Ishikawa (cell line): ENCODE measurements at regions not wholly inside any gene's neighbourhood (a gene's known extent, or its start where the extent isn't known, plus 50 kb on each side); places are given as distances from the start of the nearest gene placed in this dataset.

Experiments
- CEBPB ChIP-seq: IDR thresholded peaks from 2 replicates; pipeline ENCODE4 v1.6.1; 2012
- CREB1 ChIP-seq: IDR thresholded peaks from 2 replicates; pipeline ENCODE4 v1.6.1; 2012; ENCODE audit warnings: low read depth
- EGR1 ChIP-seq: IDR thresholded peaks from 2 replicates; pipeline ENCODE4 v1.6.1; 2012
- EP300 ChIP-seq: IDR thresholded peaks from 2 replicates; pipeline ENCODE4 v1.6.1; 2012; ENCODE audit warnings: borderline replicate concordance
- FOXM1 ChIP-seq: IDR thresholded peaks from 2 replicates; pipeline ENCODE4 v1.6.1; 2012; ENCODE audit warnings: low read depth, borderline replicate concordance
- NFIC ChIP-seq: IDR thresholded peaks from 2 replicates; pipeline ENCODE4 v1.6.1; 2012
- RAD21 ChIP-seq: IDR thresholded peaks from 2 replicates; pipeline ENCODE4 v1.6.1; 2012; ENCODE audit warnings: low read depth
- TAF1 ChIP-seq: IDR thresholded peaks from 2 replicates; pipeline ENCODE4 v1.6.1; 2012; ENCODE audit warnings: low read depth, mild to moderate bottlenecking
- TCF12 ChIP-seq: IDR thresholded peaks from 2 replicates; pipeline ENCODE4 v1.6.1; 2012; ENCODE audit warnings: low read depth
- TEAD4 ChIP-seq: IDR thresholded peaks from 2 replicates; pipeline ENCODE4 v1.6.1; 2012
- YY1 ChIP-seq: IDR thresholded peaks from 2 replicates; pipeline ENCODE4 v1.6.1; 2012; ENCODE audit warnings: low read depth
- ZBTB7A ChIP-seq: IDR thresholded peaks from 2 replicates; pipeline ENCODE4 v1.6.1; 2012; ENCODE audit warnings: low read depth
- TF ChIP-seq, protein P1 (sequence below): IDR thresholded peaks from 2 replicates; pipeline ENCODE4 v1.6.1; 2012
- TF ChIP-seq, protein P2 (sequence below): IDR thresholded peaks from 2 replicates; pipeline ENCODE4 v1.6.1; 2012
- TF ChIP-seq, protein P3 (sequence below): IDR thresholded peaks from 2 replicates; pipeline ENCODE4 v1.6.1; 2012; ENCODE audit warnings: low read depth, mild to moderate bottlenecking

DNA sequence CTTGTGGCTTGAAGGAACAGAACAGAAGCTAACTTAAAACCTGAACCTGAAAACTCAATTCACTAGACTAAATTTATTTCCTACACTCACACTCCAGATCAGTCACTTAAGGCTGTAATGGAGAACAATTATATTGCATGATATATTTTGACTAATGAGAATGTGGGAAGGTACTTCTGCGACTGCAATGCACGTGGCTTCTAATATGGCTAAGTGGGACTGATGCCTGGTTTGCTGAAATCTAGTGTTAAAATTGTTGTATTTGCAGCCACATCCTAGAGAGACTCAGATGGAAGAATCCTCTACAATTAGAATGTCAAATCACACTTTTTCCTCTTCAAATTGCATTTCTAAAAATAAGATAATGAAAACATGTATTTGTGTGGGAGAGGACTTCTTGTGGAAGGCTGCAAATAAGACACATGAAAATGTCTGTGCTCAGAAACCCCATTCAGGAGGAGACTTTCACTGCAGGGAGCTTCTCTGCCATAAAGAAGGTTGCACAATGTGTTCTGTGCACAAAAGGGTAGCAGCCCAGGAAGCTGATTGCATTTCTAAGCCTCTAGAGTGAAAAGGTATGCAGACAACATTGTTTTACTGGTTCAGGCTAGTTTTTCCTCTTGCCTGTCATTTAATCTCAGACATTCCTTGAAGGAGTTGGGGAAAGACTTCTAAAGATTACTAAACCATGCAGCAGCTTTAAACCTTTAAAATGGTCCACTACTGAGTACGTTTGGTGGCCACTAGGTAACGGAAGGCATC is 224.3 kb downstream of the NEDD1 start:
- no peak for TF ChIP-seq EGR1
- TF ChIP-seq, protein P1, sequence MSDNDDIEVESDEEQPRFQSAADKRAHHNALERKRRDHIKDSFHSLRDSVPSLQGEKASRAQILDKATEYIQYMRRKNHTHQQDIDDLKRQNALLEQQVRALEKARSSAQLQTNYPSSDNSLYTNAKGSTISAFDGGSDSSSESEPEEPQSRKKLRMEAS, result no peak
- TF ChIP-seq EP300, result peak; percentile 57; the same call in 1 of the 2 replicates
- TF ChIP-seq FOXM1, result no peak
- TF ChIP-seq NFIC, result no peak
- peak; percentile 41; the same call in 1 of the 2 replicates for TF ChIP-seq TEAD4
- TF ChIP-seq, protein P2, sequence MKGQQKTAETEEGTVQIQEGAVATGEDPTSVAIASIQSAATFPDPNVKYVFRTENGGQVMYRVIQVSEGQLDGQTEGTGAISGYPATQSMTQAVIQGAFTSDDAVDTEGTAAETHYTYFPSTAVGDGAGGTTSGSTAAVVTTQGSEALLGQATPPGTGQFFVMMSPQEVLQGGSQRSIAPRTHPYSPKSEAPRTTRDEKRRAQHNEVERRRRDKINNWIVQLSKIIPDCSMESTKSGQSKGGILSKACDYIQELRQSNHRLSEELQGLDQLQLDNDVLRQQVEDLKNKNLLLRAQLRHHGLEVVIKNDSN, result no peak
- TF ChIP-seq TAF1, result no peak
- no peak for TF ChIP-seq ZBTB7A
- TF ChIP-seq TCF12, result no peak
- TF ChIP-seq, protein P3, sequence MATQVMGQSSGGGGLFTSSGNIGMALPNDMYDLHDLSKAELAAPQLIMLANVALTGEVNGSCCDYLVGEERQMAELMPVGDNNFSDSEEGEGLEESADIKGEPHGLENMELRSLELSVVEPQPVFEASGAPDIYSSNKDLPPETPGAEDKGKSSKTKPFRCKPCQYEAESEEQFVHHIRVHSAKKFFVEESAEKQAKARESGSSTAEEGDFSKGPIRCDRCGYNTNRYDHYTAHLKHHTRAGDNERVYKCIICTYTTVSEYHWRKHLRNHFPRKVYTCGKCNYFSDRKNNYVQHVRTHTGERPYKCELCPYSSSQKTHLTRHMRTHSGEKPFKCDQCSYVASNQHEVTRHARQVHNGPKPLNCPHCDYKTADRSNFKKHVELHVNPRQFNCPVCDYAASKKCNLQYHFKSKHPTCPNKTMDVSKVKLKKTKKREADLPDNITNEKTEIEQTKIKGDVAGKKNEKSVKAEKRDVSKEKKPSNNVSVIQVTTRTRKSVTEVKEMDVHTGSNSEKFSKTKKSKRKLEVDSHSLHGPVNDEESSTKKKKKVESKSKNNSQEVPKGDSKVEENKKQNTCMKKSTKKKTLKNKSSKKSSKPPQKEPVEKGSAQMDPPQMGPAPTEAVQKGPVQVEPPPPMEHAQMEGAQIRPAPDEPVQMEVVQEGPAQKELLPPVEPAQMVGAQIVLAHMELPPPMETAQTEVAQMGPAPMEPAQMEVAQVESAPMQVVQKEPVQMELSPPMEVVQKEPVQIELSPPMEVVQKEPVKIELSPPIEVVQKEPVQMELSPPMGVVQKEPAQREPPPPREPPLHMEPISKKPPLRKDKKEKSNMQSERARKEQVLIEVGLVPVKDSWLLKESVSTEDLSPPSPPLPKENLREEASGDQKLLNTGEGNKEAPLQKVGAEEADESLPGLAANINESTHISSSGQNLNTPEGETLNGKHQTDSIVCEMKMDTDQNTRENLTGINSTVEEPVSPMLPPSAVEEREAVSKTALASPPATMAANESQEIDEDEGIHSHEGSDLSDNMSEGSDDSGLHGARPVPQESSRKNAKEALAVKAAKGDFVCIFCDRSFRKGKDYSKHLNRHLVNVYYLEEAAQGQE, result no peak
- peak; percentile 96 for TF ChIP-seq CEBPB
- no peak for TF ChIP-seq YY1
- TF ChIP-seq RAD21, result no peak
- TF ChIP-seq CREB1, result no peak

DNA sequence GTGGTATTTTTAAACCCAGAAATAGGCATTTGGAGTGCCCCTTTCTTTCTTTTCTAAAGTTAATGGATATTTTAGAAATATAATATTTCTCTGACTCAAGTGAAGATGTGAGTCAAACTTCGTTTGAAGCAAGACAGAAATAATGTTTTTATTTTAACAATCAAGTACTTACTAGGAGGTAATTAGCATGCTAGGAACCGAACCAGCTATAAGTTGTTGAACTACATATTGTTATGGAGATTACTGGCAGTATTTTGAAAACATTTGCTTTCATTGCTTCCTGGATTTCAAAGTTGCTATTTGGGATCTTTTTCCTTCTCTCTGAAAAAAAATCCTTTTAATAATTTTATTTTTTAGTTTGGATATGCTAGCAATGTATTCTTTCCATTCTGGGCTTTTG is 225.2 kb downstream of the NEDD1 start:
- TF ChIP-seq ZBTB7A (no peak), TCF12 (no peak), YY1 (no peak), TEAD4 (no peak), EP300 (no peak), CREB1 (no peak), FOXM1 (no peak), EGR1 (no peak), TAF1 (no peak), CEBPB (no peak), RAD21 (no peak), NFIC (no peak)
- TF ChIP-seq, protein P1, result no peak
- TF ChIP-seq, protein P3, result no peak
- TF ChIP-seq, protein P2, result no peak

DNA sequence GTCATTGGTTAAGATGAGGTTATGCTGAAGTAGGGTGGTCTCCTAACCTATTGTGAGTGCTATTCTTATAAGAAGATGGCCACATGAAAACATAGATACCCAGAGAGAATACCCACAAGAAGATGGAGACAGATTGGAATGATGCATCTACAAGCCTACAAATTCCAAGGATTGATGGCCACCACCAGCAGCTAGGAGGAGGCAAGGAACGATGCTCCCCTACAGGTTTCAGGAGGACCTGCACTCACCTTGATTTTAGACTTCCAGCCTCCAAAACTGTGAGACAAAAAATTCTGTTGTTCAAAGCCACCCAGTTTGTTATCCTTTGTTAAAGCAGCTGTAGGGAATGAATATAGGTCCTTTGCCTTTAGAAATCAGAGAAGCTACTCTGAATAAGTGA is 227.4 kb downstream of the NEDD1 start:
- no peak for TF ChIP-seq ZBTB7A
- TF ChIP-seq CEBPB, result no peak
- no peak for TF ChIP-seq TAF1
- no peak for TF ChIP-seq YY1
- TF ChIP-seq CREB1, result no peak
- no peak for TF ChIP-seq FOXM1
- TF ChIP-seq RAD21, result no peak
- TF ChIP-seq, protein P2, result no peak
- no peak for TF ChIP-seq NFIC
- TF ChIP-seq, protein P1, result no peak
- TF ChIP-seq TEAD4, result no peak
- TF ChIP-seq, protein P3, result no peak
- no peak for TF ChIP-seq EP300
- no peak for TF ChIP-seq EGR1
- TF ChIP-seq TCF12, result no peak
